GM06990 (cell line): ENCODE measurements at regions not wholly inside any gene's neighbourhood (a gene's known extent, or its start where the extent isn't known, plus 50 kb on each side); places are given as distances from the start of the nearest gene placed in this dataset.
"Not testable (repeated sequence)": the region's sequence is repeated elsewhere in the genome, so short reads cannot be mapped to it uniquely, and the experiment has no call there.

ENCODE experiments used
- DNase-seq: peaks from one replicate; pipeline ENCODE4 v3.0.0-alpha.2; 2011; ENCODE audit not compliant: insufficient read length; ENCODE audit errors: extremely low read depth
- H3K27me3 ChIP-seq: replicated peaks from 2 replicates; pipeline ENCODE4 v1.6.0; 2011; ENCODE audit warnings: low read length; ENCODE audit not compliant: control insufficient read depth, insufficient read depth
- H3K36me3 ChIP-seq: 2 replicates; pipeline ENCODE4 v1.5.1; 2011; ENCODE audit warnings: low read length; ENCODE audit not compliant: control insufficient read depth, insufficient read depth
- H3K4me3 ChIP-seq: replicated peaks from 2 replicates; pipeline ENCODE4 v1.5.1; 2011; ENCODE audit warnings: low read depth, mild to moderate bottlenecking, control low read depth, low read length

DNA sequence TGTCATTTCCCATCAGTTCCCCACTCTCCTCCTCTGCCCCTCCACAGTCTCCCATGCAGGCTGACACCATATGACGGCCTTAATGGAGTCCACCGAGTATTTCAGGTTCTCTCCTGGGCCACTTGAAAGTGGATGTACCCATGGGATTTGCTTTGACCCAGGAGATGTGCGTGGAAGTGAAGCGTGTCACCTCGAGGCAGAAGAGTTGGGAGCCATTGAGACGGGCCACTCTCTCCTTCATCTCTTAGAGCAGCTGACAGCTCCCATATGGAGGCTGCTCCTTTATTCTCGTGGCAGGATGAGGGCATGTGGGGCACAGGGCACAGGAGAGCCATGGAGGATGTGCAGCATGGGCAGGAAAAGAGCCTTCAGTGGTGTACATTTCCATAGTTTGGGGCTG lies 144.7 kb upstream of the CRYM start:
- not testable (repeated sequence) for DNase-seq, H3K4me3 ChIP-seq, H3K27me3 ChIP-seq, H3K36me3 ChIP-seq

DNA sequence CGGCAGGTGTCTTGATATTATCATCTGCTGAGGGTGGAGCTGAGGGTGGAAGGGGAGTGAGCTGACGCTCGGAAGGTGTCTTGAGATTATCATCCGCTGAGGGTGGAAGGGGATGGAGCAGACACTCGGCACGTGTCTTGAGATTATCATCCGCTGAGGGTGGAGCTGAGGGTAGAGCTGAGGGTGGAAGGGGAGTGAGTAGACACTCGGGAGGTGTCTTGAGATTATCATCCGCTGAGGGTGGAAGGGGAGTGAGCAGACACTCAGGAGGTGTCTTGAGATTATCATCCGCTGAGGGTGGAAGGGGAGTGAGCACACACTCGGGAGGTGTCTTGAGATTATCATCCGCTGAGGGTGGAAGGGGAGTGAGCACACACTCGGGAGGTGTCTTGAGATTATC lies 126.6 kb upstream of the CRYM start:
- H3K27me3 ChIP-seq, DNase-seq, H3K4me3 ChIP-seq, H3K36me3 ChIP-seq: not testable (repeated sequence)

DNA sequence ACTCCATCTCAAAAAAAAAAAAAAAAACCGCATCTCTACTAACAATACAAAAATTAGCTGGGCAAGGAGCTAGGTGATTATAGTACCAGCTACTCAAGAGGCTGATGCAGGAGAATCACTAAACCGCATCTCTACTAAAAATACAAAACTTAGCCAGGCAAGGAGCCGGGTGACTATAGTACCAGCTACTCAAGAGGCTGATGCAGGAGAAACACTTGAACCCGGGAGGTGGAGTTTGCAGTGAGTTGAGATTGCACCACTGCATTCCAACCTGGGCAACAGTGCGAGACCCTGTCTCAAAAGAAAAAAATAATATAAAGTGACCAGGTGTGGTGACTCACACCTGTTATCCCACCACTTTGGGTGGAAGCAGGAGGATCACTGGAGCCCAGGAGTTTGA lies 119.8 kb upstream of the CRYM start:
- not testable (repeated sequence) for H3K4me3 ChIP-seq, H3K27me3 ChIP-seq, H3K36me3 ChIP-seq, DNase-seq

DNA sequence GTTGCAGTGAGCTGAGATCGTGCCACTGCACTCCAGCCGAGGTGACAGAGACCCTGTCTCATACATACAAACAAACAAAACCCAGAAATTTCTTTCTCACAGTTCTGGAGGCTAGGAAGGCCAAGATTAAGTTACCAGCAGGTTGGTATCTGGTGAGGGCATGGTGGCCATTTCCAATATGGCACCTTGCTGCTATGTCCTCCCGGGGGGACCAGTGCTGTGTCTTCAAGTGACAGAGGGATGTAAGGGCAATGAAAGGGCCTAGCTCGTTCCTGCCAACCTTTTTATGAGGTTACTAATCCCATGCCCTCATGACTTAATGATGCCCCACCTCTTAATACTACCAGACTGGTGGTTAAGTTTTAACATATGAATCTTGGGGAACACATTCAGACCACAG lies 118.5 kb upstream of the CRYM start:
- H3K36me3 ChIP-seq, H3K4me3 ChIP-seq: not testable (repeated sequence)

DNA sequence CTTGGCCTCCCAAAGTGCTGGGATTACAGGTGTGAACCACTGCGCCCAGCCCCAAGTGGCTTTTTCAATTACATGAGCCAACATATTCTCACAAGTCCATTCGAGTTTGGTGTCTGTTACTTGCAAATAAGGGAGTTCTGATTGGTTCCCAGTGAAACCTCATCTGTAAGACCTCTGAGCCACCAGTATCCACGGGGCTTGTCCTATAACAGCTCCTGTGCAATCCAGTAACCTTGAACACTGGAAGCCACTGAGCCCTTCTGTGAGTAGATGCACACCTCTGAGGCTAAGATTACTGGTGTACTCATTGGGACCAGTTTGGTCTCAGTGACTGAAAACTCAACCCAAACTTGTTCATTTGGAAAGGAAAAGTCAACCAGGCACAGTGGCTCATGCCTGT lies 112.5 kb upstream of the CRYM start:
- not testable (repeated sequence) for DNase-seq, H3K27me3 ChIP-seq, H3K36me3 ChIP-seq, H3K4me3 ChIP-seq

More for the DNA sequence above, 118.5 kb upstream of the CRYM start:
- DNase-seq, H3K27me3 ChIP-seq: not testable (repeated sequence)

DNA sequence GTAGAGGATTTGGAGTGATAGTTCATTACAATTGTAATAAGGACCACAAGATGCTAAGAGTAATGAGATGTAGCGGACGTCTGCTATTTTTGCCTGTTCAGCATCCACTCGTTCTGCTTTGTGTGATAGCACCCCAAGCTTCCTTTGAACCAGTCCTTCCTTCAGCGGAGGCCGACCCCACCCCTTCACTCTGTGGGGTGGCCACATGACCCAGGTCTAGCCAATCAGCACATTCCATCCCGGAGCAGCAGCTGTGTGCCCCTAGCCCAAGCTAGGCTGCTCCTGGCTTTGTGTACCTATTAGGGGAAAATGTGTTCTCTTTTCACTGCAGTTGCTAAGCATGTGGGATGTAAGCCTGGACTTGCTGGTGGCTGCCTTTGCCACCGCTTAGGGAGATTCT lies 111.8 kb upstream of the CRYM start:
- DNase-seq, H3K36me3 ChIP-seq, H3K4me3 ChIP-seq, H3K27me3 ChIP-seq: not testable (repeated sequence)

DNA sequence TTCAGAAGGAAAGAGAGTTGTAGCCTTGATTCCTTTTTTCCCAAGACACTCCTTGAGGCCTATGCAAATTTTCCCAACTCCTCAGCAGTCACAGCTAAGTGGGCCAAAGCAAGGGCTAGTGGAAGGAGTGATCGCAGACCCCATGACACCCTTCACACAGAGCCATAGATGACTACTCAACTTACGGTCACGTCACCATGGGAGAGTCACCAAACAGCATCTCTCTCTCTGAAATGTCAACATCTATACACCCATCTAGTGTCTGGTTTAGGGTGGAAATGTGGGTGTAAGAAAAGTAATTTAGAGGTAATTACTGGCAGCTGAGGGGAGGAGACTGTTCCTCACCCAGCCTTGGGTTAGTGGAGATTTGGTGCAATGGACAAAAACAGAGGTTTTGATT lies 109.7 kb upstream of the CRYM start:
- H3K27me3 ChIP-seq, DNase-seq, H3K36me3 ChIP-seq, H3K4me3 ChIP-seq: not testable (repeated sequence)

DNA sequence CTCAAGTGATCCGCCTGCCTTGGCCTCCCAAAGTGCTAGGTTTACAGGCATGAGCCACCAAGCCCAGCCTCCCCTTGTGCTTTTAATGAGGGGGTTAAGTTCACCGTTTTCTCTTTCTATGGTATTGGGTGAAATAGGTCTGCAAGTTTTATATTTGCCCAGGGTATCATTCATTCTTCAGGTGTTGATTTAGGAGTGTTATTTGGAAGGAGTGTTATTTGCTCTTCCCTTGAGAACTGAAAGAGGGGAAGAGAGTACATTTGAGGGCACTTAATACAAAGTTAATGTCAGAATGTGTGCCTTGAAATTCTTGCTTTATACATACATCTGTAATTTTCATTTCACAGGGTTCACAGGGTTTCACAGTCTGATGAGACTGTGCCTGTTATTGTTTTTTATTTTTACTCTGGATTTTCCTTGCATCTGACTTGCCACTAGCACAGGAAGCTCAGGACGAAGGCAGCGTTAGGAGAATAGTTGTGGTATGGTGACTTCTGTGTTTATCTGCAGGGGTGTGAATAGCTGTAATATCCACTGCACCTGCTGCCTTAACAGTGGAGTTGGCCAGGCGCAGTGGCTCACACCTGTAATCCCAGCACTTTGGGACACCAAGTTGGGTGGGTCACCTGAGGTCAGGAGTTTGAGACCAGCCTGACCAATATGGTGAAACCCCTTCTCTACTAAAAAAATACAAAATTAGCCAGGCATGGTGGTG lies 108.3 kb upstream of the CRYM start:
- not testable (repeated sequence) for H3K36me3 ChIP-seq, H3K27me3 ChIP-seq, DNase-seq, H3K4me3 ChIP-seq

DNA sequence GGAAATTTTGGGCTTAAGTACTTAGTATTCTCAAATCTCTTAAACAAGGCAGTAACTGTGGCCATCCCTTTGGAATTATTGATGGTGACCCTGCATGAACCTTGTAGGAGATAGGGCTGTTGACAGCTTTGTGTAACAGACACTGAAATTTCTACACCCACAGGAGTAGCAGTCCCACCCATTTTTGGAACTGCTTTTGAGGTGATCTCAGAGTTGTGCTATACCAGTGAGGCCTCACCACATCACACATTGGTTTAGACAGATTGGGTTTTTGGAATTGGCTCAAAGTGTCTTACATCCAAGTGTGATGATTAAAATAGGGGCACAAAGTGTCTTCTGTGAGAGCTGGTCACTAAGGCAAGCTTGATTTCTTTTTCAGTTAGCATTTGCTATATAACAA lies 105.6 kb upstream of the CRYM start:
- not testable (repeated sequence) for H3K36me3 ChIP-seq, DNase-seq, H3K27me3 ChIP-seq, H3K4me3 ChIP-seq

DNA sequence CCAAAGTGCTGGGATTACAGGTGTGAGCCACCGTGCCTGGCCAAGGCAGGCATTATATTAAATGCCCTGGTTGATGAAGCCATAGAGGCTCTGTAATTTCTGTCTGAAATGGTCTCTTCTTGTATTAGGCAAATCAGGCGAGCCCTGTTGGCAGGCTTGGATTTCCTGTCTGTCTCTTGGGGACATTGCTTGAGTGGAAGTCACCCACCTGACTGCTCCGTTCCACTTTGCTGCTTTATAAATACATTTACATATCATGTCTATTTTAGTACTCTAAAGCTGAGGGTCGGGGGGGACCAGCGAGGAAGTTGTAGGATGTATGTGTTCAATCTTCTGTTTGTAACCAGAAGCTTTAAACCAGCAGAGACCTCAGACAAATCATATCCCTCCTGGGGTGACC lies 101.6 kb upstream of the CRYM start:
- not testable (repeated sequence) for H3K4me3 ChIP-seq, H3K27me3 ChIP-seq, DNase-seq, H3K36me3 ChIP-seq

DNA sequence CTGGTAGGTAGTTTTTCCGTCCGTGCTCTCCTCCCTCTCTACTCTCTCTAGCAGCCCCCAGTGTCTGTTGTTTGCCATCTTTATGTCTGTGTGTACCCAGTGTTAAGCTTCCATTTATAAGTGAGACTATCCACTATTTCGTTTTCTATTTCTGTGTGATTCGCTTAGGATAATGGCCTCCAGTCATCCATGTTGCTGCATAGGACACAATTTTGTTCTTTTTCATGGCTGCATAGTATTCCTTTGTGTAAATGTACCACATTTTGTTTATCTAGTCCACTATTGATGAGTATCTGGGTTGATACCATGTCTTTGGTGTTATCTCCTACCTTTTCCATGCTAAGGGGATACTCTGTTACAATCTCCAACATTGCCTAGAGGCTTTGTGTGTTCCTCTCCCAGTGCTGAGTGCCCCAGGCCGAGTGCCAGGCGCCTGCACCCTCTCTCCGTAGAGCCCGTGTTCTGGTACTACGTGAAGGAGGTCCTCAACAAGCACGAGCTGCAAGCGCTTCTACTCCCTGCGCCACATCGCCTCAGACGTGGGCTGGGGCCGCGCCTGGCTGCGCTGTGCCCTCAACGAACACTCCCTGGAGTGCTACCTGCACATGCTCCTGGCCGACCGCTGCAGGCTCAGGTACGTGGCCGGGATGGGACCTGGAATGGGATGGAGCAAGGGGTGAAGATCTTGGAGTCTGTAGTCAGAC lies 98.3 kb upstream of the CRYM start:
- not testable (repeated sequence) for H3K27me3 ChIP-seq, DNase-seq, H3K36me3 ChIP-seq, H3K4me3 ChIP-seq

DNA sequence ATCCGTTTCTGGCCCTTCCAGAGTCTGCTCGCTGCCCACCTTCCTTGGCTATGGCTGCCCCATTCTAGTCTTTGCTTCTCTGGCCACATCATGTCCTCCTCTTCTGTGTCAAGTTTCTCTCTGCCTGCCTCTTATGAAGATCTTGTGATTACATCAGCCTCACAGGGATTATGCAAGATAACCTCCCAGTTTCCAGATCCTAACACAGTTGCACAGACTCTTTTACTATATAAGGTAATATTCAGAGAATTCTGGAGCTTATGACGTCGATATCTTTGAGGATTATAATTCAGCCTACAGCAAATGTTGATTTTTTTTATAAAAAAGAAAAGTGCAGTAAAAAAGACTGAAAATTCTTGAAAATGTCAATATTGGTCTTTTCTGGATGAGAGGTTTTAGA lies 97.2 kb upstream of the CRYM start:
- H3K36me3 ChIP-seq, H3K27me3 ChIP-seq, DNase-seq, H3K4me3 ChIP-seq: not testable (repeated sequence)

DNA sequence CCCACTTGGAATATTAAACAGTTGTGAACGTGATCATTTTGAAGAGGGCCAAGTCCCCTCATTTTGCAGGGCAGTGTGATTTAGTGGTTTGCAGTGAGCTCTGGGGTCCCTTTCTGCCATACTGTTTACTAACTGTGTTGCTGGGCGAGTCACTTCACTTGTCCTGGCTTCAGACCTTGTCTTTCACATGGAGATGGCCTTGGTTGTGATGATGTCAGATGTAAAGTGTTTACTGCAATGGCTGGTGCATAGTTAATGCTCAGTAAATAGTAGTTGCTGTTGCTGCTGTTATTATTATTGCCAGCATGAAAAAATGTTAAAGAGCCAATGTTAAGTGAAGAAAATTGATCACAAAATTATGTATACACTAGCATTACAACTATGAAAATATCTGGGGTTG lies 95.4 kb upstream of the CRYM start:
- DNase-seq, H3K27me3 ChIP-seq, H3K36me3 ChIP-seq, H3K4me3 ChIP-seq: not testable (repeated sequence)

DNA sequence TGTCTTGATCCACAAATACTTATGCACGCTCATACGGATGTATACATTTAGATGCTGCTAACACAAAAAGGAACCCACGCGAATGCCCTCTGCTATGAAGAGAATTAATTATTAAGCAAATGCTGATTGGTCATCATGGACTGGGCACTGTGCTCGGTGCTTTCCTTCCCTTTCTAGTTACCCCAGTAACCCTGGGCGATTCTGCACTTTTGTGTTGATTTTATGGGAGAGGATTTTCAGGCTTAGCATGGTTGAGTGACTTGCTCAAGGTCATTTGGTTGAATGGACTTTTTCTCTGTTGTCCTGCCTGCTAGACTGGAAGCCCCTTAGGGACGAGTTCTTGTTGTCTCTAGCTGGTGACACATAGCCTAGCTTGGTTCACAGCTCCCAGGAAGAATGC lies 94.8 kb upstream of the CRYM start:
- not testable (repeated sequence) for H3K36me3 ChIP-seq, DNase-seq, H3K27me3 ChIP-seq, H3K4me3 ChIP-seq
